MM.1S (cell line): ENCODE measurements at regions not wholly inside any gene's neighbourhood (a gene's known extent, or its start where the extent isn't known, plus 50 kb on each side); places are given as distances from the start of the nearest gene placed in this dataset.

Experiments used
- DNase-seq: peaks from one replicate; pipeline ENCODE4 v3.0.0-alpha.2; 2015
- H2AFZ ChIP-seq: fragments of 300-600 bp; sonication (generic); 2 replicates; pipeline ENCODE4 v1.6.0; 2016; ENCODE audit warnings: antibody characterized with exemption, low read length
- H3F3A ChIP-seq: fragments of 300-600 bp; sonication (generic); 2 replicates; pipeline ENCODE4 v1.6.1; 2016; ENCODE audit warnings: mild to moderate bottlenecking, antibody characterized with exemption, low read length, moderate library complexity, mixed read lengths; ENCODE audit not compliant: insufficient read depth
- H3K27ac ChIP-seq: fragments of 300-600 bp; sonication (generic); 2 replicates; pipeline ENCODE4 v1.5.1; 2016; ENCODE audit warnings: mild to moderate bottlenecking, low read length
- H3K27me3 ChIP-seq: fragments of 300-600 bp; sonication (generic); replicated peaks from 2 replicates; pipeline ENCODE4 v1.6.0; 2016; ENCODE audit warnings: low read length; ENCODE audit not compliant: insufficient read depth
- H3K36me3 ChIP-seq: fragments of 300-600 bp; sonication (generic); replicated peaks from 2 replicates; pipeline ENCODE4 v1.6.1; 2016; ENCODE audit warnings: mild to moderate bottlenecking, low read length, mixed read lengths; ENCODE audit not compliant: insufficient read depth
- H3K4me1 ChIP-seq: fragments of 300-600 bp; sonication (generic); 2 replicates; pipeline ENCODE4 v1.6.1; 2016; ENCODE audit warnings: low read length, mixed read lengths
- H3K4me2 ChIP-seq: fragments of 300-600 bp; sonication (generic); 2 replicates; pipeline ENCODE4 v1.6.0; 2016; ENCODE audit warnings: low read depth, low read length
- H3K4me3 ChIP-seq: fragments of 300-600 bp; sonication (generic); 2 replicates; pipeline ENCODE4 v1.5.1; 2016; ENCODE audit warnings: low read length, mixed read lengths
- H3K79me2 ChIP-seq: fragments of 300-600 bp; sonication (generic); 2 replicates; pipeline ENCODE4 v1.6.1; 2016; ENCODE audit warnings: mixed run types, low read length, mixed read lengths
- H3K9ac ChIP-seq: fragments of 300-600 bp; sonication (generic); 2 replicates; pipeline ENCODE4 v1.6.1; 2016; ENCODE audit warnings: low read length, mixed read lengths
- H3K9me2 ChIP-seq: fragments of 300-600 bp; sonication (generic); replicated peaks from 2 replicates; pipeline ENCODE4 v1.6.1; 2016; ENCODE audit warnings: mild to moderate bottlenecking, low read length, mixed read lengths; ENCODE audit not compliant: insufficient read depth
- H3K9me3 ChIP-seq: fragments of 300-600 bp; sonication (generic); replicated peaks from 2 replicates; pipeline ENCODE4 v1.6.1; 2016; ENCODE audit warnings: mild to moderate bottlenecking, low read length, mixed read lengths; ENCODE audit not compliant: insufficient read depth
- H4K20me1 ChIP-seq: fragments of 300-600 bp; sonication (generic); 2 replicates; pipeline ENCODE4 v1.6.1; 2016; ENCODE audit warnings: mild to moderate bottlenecking, low read length, moderate library complexity, mixed read lengths; ENCODE audit not compliant: insufficient read depth
- EZH2 ChIP-seq: fragments of 300-600 bp; sonication (generic); optimal IDR thresholded peaks from 2 replicates; pipeline ENCODE3; 2017; ENCODE audit warnings: low read depth, mild to moderate bottlenecking, antibody characterized with exemption, low read length, mixed read lengths
- EZH2phosphoT487 ChIP-seq: fragments of 300-600 bp; sonication (generic); IDR thresholded peaks from 2 replicates; pipeline ENCODE4 v1.6.1; 2018; ENCODE audit warnings: antibody characterized with exemption, low read length
- TF ChIP-seq, protein P1 (sequence below): fragments of 300-600 bp; sonication (generic); IDR thresholded peaks from 2 replicates; pipeline ENCODE4 v1.5.1; 2016; ENCODE audit warnings: antibody characterized with exemption, low read length, mixed read lengths

DNA sequence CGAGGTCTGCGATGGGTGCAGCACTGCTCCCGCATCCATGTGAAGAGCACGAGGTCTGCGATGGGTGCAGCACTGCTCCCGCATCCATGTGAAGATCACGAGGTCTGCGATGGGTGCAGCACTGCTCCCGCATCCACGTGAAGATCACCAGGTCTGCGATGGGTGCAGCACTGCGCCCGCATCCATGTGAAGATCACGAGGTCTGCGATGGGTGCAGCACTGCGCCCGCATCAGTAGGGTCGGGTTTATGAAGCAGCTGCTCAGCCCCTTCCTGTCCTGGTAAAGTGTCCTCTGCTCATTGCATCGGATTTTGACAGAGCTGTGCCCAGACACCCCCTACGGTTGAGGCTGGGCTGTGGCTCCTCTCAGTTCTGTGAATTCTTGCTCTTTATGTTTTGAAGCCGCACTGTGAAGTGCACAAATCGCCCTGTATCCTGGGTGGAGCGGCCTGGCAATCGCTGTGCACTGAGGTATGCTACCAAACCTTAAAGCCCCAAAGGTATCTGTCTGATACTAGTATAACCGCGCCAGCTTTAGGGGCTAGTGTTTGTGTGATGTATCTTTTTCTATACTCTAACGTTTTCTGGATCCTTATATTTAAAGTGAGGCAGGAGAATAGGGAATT is 98.7 kb downstream of the CPZ start:
- Histone ChIP-seq H3K9me3 (no peaks in the 10 kb centered on the region), H3K9ac (no peak overlapping the region), H4K20me1 (no peaks in the 10 kb centered on the region), H2AFZ (no peak overlapping the region), H3K79me2 (no peaks in the 10 kb centered on the region), H3K36me3 (no peaks in the 10 kb centered on the region), H3K4me1 (no peaks in the 10 kb centered on the region), H3K4me3 (no peak overlapping the region), H3F3A (no peaks in the 10 kb centered on the region), H3K4me2 (no peak overlapping the region), H3K9me2 (no peaks in the 10 kb centered on the region), H3K27me3 (peaks cover 99% of the 10 kb centered on the region), H3K27ac (no peak overlapping the region)
- no peak for TF ChIP-seq EZH2phosphoT487
- TF ChIP-seq EZH2 = no peak
- TF ChIP-seq, protein P1, sequence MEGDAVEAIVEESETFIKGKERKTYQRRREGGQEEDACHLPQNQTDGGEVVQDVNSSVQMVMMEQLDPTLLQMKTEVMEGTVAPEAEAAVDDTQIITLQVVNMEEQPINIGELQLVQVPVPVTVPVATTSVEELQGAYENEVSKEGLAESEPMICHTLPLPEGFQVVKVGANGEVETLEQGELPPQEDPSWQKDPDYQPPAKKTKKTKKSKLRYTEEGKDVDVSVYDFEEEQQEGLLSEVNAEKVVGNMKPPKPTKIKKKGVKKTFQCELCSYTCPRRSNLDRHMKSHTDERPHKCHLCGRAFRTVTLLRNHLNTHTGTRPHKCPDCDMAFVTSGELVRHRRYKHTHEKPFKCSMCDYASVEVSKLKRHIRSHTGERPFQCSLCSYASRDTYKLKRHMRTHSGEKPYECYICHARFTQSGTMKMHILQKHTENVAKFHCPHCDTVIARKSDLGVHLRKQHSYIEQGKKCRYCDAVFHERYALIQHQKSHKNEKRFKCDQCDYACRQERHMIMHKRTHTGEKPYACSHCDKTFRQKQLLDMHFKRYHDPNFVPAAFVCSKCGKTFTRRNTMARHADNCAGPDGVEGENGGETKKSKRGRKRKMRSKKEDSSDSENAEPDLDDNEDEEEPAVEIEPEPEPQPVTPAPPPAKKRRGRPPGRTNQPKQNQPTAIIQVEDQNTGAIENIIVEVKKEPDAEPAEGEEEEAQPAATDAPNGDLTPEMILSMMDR = no peak
- DNase-seq = no peak

DNA sequence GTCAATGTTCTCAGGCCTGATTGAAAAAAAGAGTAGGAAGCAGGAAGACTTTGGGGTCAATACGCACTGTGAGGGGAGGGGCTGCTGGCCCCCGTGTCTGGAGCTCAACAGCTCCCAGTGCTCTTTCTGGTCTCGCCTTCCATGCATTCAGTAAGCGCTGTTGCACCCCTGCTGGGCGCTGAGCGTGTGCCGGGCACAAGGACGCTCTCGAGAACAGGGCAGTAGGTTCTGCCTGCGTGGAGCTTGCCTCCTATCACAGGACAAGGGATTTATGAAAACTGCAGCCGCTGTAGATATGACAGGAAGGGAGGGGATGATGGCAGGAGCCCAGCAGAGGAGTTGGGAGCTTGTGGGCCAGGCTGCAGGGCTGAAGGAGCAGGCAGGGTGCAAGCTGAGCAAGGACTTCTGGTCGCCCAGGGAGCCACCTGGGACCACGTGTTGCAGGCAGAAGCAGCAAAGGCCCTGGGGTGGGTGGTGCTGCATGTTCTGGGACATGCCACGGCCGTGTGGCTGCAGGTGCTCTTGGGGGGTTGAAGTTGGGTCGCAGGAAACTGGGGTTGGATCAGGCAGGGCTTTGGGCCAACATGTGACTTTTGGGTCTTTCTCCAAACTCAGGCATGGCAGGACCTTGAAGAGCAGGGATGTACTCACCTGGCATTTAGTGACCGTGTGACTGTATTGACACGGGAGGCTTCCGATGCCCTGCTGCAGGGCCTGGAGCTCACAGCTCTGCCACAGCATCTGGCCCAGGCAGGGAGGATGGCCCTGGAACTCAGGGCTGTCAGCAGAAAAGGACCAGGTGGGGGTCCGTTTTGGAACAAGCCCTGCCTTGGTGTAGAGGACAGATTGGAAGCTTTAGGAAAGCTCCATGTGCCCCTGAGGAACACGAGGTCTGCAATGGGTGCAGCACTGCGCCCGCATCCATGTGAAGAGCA is 97.9 kb downstream of the CPZ start:
- peaks cover 99% of the 10 kb centered on the region for H3K27me3 ChIP-seq

DNA sequence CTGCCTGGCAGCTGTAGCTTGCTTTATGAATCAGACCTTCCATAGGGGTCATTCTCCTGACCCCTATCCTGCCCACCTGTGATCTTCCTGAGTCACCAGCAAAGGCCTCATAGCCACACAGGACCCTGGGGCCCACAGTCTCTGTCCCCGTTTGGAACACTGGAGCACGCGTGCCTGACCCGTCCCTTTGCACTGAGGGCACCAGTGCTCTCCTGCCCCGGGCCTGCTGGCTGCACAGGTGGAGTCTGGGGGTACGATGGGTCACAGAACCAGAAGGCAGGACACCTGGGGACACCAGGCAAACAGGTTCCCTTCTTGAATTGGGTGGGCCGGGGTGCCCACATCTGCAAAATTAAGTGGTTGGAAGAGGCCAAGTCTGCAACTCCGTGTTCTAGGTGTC is 97.2 kb downstream of the CPZ start:
- H3F3A ChIP-seq = no peaks in the 10 kb centered on the region
- H3K4me2 ChIP-seq = no peak overlapping the region
- H3K9me3 ChIP-seq = no peaks in the 10 kb centered on the region
- H3K4me1 ChIP-seq = no peaks in the 10 kb centered on the region
- TF ChIP-seq, protein P1 = no peak
- TF ChIP-seq EZH2 (no peak), EZH2phosphoT487 (no peak)
- H3K9me2 ChIP-seq = no peaks in the 10 kb centered on the region
- no peaks in the 10 kb centered on the region for H3K36me3 ChIP-seq
- H4K20me1 ChIP-seq = no peaks in the 10 kb centered on the region
- H3K79me2 ChIP-seq = no peaks in the 10 kb centered on the region
- H3K27ac ChIP-seq = no peak overlapping the region
- H3K27me3 ChIP-seq = peaks cover 99% of the 10 kb centered on the region
- no peak overlapping the region for H2AFZ ChIP-seq
- H3K9ac ChIP-seq = no peak overlapping the region
- no peak overlapping the region for H3K4me3 ChIP-seq
- DNase-seq = no peak

More for the DNA sequence above, 97.9 kb downstream of the CPZ start:
- Histone ChIP-seq H3K27ac (no peak overlapping the region), H3K36me3 (no peaks in the 10 kb centered on the region), H3K79me2 (no peaks in the 10 kb centered on the region), H3K9me2 (no peaks in the 10 kb centered on the region), H3K4me3 (no peak overlapping the region), H2AFZ (no peak overlapping the region), H4K20me1 (no peaks in the 10 kb centered on the region), H3K4me1 (no peaks in the 10 kb centered on the region), H3K4me2 (no peak overlapping the region), H3K9ac (no peak overlapping the region), H3F3A (no peaks in the 10 kb centered on the region), H3K9me3 (no peaks in the 10 kb centered on the region)
- TF ChIP-seq, protein P1 = no peak
- TF ChIP-seq EZH2phosphoT487 (no peak), EZH2 (no peak)
- no peak for DNase-seq
